ENCODE measurements at regions not wholly inside any gene's neighbourhood (a gene's known extent, or its start where the extent isn't known, plus 50 kb on each side); places are given as distances from the start of the nearest gene placed in this dataset.
"Not testable (repeated sequence)": the region's sequence is repeated elsewhere in the genome, so short reads cannot be mapped to it uniquely, and the experiment has no call there.

DNA sequence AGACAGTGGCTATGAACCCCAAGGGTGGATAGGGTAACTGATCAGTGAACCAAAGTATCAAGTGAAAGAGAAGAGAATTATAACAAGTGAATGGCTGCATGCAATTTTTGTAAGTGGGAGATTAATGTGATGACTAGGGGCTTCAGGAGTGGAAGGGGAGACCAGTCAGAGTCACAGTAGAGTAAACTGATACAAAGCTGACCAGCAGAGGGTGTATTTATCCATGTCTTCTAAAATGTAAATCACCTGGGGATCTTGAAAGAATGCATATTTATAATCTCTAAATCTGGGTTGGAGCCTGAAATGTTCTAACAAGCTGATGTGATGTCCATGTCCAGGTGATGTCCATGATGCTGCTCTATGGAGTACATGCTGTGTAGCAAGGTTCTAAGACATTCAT is 1351.3 kb upstream of the CHAC2 start:
- Histone ChIP-seq H3K36me3 (ENCODE audit: insufficient read depth, low read length) (0 out of 2 replicates have a peak, but pooled peaks cover 3% of the 10 kb centered on the region), H3K4me1 (ENCODE audit: insufficient read depth, low read length) (peaks cover 5% of the 10 kb centered on the region; the same call in 1 of the 2 replicates), H3K9me3 (ENCODE audit: insufficient read depth, low read depth, low read length) (peaks cover 23% of the 10 kb centered on the region), H3K4me3 (ENCODE audit: low read length) (no peak overlapping the region), H3K9ac (ENCODE audit: low read depth, low read length) (no peak overlapping the region), H3K27me3 (ENCODE audit: insufficient read depth, low read length) (no peaks in the 10 kb centered on the region), H3K27ac (ENCODE audit: low read depth, low read length) (no peak overlapping the region)

DNA sequence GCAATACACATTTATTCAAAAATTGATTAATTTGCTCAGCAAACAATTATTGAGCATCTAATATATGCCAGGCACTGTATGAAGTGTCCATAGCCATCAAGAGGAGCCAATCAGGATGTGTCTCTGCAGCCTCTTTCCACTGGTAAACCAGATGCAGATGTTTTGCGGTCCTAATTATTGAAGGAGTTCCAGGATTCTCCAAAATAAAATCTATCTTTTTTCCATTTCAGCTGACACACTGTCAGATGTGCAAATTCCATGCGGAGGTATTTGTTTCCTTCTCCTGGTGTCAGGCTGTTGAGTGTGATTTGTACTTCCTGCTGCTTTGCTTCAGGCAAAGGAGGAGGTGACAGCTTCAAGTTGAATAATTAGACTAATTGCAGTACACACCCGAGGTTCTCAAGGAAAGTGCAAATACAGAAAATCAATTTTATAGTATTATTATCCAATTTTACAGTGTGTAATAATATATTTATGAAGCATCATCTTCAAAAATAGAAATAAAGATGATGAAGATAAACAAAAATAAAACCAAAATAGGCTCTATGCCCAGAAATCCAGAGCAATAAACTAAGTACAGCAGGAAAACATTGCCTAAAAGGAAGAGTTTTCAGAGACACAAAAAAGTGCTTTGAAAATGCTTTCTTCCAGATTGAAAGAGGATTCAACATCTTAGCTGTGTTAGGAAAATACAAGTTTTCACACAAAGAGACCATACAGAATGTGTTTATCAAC is 1352.9 kb upstream of the CHAC2 start:
- Histone ChIP-seq H3K4me1 (ENCODE audit: insufficient read depth, low read length) (peaks cover 7% of the 10 kb centered on the region), H3K9ac (ENCODE audit: low read depth, low read length) (no peak overlapping the region), H3K27ac (ENCODE audit: low read depth, low read length) (no peak overlapping the region), H3K27me3 (ENCODE audit: insufficient read depth, low read length) (no peaks in the 10 kb centered on the region), H3K36me3 (ENCODE audit: insufficient read depth, low read length) (0 out of 2 replicates have a peak, but pooled peaks cover 3% of the 10 kb centered on the region), H3K4me3 (ENCODE audit: low read length) (no peak overlapping the region), H3K9me3 (ENCODE audit: insufficient read depth, low read depth, low read length) (peaks cover 17% of the 10 kb centered on the region)
- 86% methylated on average over 2 of the region's 3 CpGs for WGBS

- not testable (repeated sequence) for H3K27me3 ChIP-seq (ENCODE audit: insufficient read depth, low read length); H3K36me3 ChIP-seq (ENCODE audit: insufficient read depth, low read length); H3K27ac ChIP-seq (ENCODE audit: low read depth, low read length); H3K9ac ChIP-seq (ENCODE audit: low read depth, low read length); H3K9me3 ChIP-seq (ENCODE audit: insufficient read depth, low read depth, low read length); H3K4me3 ChIP-seq (ENCODE audit: low read length); H3K4me1 ChIP-seq (ENCODE audit: insufficient read depth, low read length)
- 85% methylated on average over 12 of the region's 12 CpGs for WGBS
These were observed 1358.1 kb upstream of the CHAC2 start for GRCh38 chr2:52409308-52410118.

GRCh38 chr2:52405980-52406379 is 1361.6 kb upstream of the CHAC2 start:
- Histone ChIP-seq H3K27ac (ENCODE audit: low read depth, low read length) (no peak overlapping the region), H3K27me3 (ENCODE audit: insufficient read depth, low read length) (no peaks in the 10 kb centered on the region), H3K36me3 (ENCODE audit: insufficient read depth, low read length) (no peaks in the 10 kb centered on the region), H3K9ac (ENCODE audit: low read depth, low read length) (no peak overlapping the region), H3K9me3 (ENCODE audit: insufficient read depth, low read depth, low read length) (no peaks in the 10 kb centered on the region), H3K4me1 (ENCODE audit: insufficient read depth, low read length) (peaks cover 4% of the 10 kb centered on the region; the same call in 1 of the 2 replicates), H3K4me3 (ENCODE audit: low read length) (no peak overlapping the region)
- 100% methylated on average over 1 of the region's 1 CpG for WGBS

GRCh38 chr2:52404866-52405265 is 1362.7 kb upstream of the CHAC2 start:
- Histone ChIP-seq H3K9me3 (ENCODE audit: insufficient read depth, low read depth, low read length) (no peaks in the 10 kb centered on the region), H3K4me3 (ENCODE audit: low read length) (no peak overlapping the region), H3K27me3 (ENCODE audit: insufficient read depth, low read length) (no peaks in the 10 kb centered on the region), H3K36me3 (ENCODE audit: insufficient read depth, low read length) (no peaks in the 10 kb centered on the region), H3K9ac (ENCODE audit: low read depth, low read length) (no peak overlapping the region), H3K27ac (ENCODE audit: low read depth, low read length) (no peak overlapping the region), H3K4me1 (ENCODE audit: insufficient read depth, low read length) (peaks cover 3% of the 10 kb centered on the region; the same call in 1 of the 2 replicates)
- 94% methylated on average over 2 of the region's 3 CpGs for WGBS

DNA sequence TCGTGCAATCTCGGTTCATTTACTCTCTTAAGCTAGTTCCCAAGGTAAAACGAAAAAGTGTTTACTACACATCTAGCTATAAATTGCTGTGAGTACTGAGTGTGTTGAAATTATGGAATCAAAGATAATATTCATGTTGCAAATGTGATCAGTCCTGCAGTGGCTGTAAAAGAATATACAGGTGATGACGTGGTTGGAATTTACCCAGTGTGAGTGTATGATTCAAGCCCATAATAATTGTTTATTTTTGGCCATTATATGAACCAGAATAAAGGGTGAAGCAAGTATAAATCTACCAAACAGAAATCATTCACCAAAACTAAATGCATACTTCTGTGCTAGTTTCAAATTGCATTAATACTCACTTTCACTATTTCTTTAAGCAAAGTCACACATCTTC is 1363.6 kb upstream of the CHAC2 start:
- Histone ChIP-seq H3K9me3 (ENCODE audit: insufficient read depth, low read depth, low read length) (no peaks in the 10 kb centered on the region), H3K4me1 (ENCODE audit: insufficient read depth, low read length) (no peaks in the 10 kb centered on the region), H3K4me3 (ENCODE audit: low read length) (no peak overlapping the region), H3K27ac (ENCODE audit: low read depth, low read length) (no peak overlapping the region), H3K27me3 (ENCODE audit: insufficient read depth, low read length) (no peaks in the 10 kb centered on the region), H3K9ac (ENCODE audit: low read depth, low read length) (no peak overlapping the region), H3K36me3 (ENCODE audit: insufficient read depth, low read length) (no peaks in the 10 kb centered on the region)
- 100% methylated on average over 4 of the region's 4 CpGs for WGBS

DNA sequence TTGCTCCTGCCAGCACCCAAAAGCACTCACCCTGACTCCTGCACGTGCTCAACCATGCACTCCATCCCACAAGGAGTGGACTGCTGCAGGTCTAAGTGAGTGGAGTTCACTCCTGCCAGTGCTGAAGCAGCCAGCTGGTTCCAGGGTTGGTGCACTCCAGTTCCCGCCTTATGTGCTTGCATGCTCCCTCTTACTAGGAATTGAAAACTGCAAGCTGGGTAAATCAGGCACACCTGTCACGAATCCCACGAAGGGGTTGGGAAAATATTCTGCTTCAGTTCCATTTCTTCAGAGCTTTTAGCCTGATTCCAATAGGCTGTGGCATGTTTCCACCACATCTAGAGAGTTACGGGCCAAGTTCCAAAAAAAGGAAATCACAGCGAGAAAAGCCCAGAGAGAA is 1365.5 kb upstream of the CHAC2 start:
- Histone ChIP-seq H3K9me3 (ENCODE audit: insufficient read depth, low read depth, low read length) (no peaks in the 10 kb centered on the region), H3K27me3 (ENCODE audit: insufficient read depth, low read length) (no peaks in the 10 kb centered on the region), H3K36me3 (ENCODE audit: insufficient read depth, low read length) (no peaks in the 10 kb centered on the region), H3K9ac (ENCODE audit: low read depth, low read length) (no peak overlapping the region), H3K4me3 (ENCODE audit: low read length) (no peak overlapping the region), H3K27ac (ENCODE audit: low read depth, low read length) (no peak overlapping the region), H3K4me1 (ENCODE audit: insufficient read depth, low read length) (no peaks in the 10 kb centered on the region)
- WGBS, result 86% methylated on average over 6 of the region's 6 CpGs

DNA sequence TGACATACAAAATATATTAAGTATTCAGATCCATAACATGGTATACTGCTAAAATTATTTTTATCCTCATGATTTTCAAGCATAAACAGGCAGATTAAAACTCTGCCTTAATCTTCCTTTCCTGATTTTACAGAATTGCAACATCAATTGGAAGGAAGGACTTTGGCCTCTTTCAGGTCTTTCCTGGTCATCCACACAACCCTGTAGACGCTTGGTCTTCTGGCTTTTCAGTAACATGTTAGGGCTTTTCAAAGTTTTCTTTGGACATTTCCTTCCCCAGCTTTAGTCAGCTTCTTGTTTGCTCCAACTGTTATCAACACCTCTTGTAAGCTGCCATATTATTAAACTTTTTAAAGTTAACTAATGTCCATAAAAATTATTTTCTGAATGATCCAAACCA is 1364.9 kb upstream of the NRXN1 start:
- Histone ChIP-seq H3K9me3 (ENCODE audit: insufficient read depth, low read depth, low read length) (no peaks in the 10 kb centered on the region), H3K4me1 (ENCODE audit: insufficient read depth, low read length) (no peaks in the 10 kb centered on the region), H3K27me3 (ENCODE audit: insufficient read depth, low read length) (no peaks in the 10 kb centered on the region), H3K36me3 (ENCODE audit: insufficient read depth, low read length) (no peaks in the 10 kb centered on the region), H3K9ac (ENCODE audit: low read depth, low read length) (no peak overlapping the region), H3K4me3 (ENCODE audit: low read length) (no peak overlapping the region), H3K27ac (ENCODE audit: low read depth, low read length) (no peak overlapping the region)
- WGBS, result 84% methylated on average over 1 of the region's 1 CpG

GRCh38 chr2:52395912-52396311 is 1364.0 kb upstream of the NRXN1 start:
- 100% methylated on average over 1 of the region's 1 CpG for WGBS
- Histone ChIP-seq H3K9me3 (ENCODE audit: insufficient read depth, low read depth, low read length) (no peaks in the 10 kb centered on the region), H3K36me3 (ENCODE audit: insufficient read depth, low read length) (no peaks in the 10 kb centered on the region), H3K27me3 (ENCODE audit: insufficient read depth, low read length) (no peaks in the 10 kb centered on the region), H3K4me1 (ENCODE audit: insufficient read depth, low read length) (no peaks in the 10 kb centered on the region), H3K9ac (ENCODE audit: low read depth, low read length) (no peak overlapping the region), H3K27ac (ENCODE audit: low read depth, low read length) (no peak overlapping the region), H3K4me3 (ENCODE audit: low read length) (no peak overlapping the region)

- WGBS, result 83% methylated on average over 1 of the region's 1 CpG
- no peak overlapping the region for H3K4me3 ChIP-seq (ENCODE audit: low read length)
- no peak overlapping the region for H3K9ac ChIP-seq (ENCODE audit: low read depth, low read length)
- no peaks in the 10 kb centered on the region for H3K36me3 ChIP-seq (ENCODE audit: insufficient read depth, low read length)
- H3K4me1 ChIP-seq (ENCODE audit: insufficient read depth, low read length), result peaks cover 6% of the 10 kb centered on the region
- no peaks in the 10 kb centered on the region for H3K27me3 ChIP-seq (ENCODE audit: insufficient read depth, low read length)
- no peak overlapping the region; the same call in 1 of the 2 replicates for H3K27ac ChIP-seq (ENCODE audit: low read depth, low read length)
- H3K9me3 ChIP-seq (ENCODE audit: insufficient read depth, low read depth, low read length), result no peaks in the 10 kb centered on the region
These were observed 1359.7 kb upstream of the NRXN1 start for GRCh38 chr2:52391621-52392020.

GRCh38 chr2:52390651-52391050 is 1358.7 kb upstream of the NRXN1 start:
- no peak overlapping the region for H3K27ac ChIP-seq (ENCODE audit: low read depth, low read length)
- H3K9me3 ChIP-seq (ENCODE audit: insufficient read depth, low read depth, low read length), result no peaks in the 10 kb centered on the region
- peaks cover 6% of the 10 kb centered on the region for H3K4me1 ChIP-seq (ENCODE audit: insufficient read depth, low read length)
- H3K4me3 ChIP-seq (ENCODE audit: low read length), result no peak overlapping the region
- H3K27me3 ChIP-seq (ENCODE audit: insufficient read depth, low read length), result no peaks in the 10 kb centered on the region
- H3K9ac ChIP-seq (ENCODE audit: low read depth, low read length), result no peak overlapping the region
- H3K36me3 ChIP-seq (ENCODE audit: insufficient read depth, low read length), result no peaks in the 10 kb centered on the region
